ENCODE measurements at regions not wholly inside any gene's neighbourhood (a gene's known extent, or its start where the extent isn't known, plus 50 kb on each side); places are given as distances from the start of the nearest gene placed in this dataset.

DNA sequence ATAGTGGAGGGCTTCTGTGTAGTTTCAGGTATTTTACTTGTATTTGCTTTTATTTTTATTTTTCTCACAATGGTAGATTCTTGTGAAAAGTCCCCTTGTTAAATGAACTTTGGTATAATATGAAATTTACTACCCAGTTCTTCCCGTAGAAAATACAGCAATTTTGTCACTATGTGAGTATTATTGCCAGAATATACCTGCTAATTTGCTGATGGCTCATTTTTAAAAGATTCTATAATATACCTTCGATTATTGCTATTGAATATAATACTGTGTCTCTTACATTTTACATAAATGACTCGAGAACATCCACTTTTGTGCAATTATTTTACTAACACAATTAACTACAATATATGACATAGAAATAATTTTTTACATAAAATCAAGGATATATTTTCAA, 262.3 kb upstream of the NOVA1 start:
- TF ChIP-seq EZH2phosphoT487 (conservative IDR thresholded peaks at IDR 0.05; ENCODE audit: low read length) = no peak
- TF ChIP-seq, protein P1, sequence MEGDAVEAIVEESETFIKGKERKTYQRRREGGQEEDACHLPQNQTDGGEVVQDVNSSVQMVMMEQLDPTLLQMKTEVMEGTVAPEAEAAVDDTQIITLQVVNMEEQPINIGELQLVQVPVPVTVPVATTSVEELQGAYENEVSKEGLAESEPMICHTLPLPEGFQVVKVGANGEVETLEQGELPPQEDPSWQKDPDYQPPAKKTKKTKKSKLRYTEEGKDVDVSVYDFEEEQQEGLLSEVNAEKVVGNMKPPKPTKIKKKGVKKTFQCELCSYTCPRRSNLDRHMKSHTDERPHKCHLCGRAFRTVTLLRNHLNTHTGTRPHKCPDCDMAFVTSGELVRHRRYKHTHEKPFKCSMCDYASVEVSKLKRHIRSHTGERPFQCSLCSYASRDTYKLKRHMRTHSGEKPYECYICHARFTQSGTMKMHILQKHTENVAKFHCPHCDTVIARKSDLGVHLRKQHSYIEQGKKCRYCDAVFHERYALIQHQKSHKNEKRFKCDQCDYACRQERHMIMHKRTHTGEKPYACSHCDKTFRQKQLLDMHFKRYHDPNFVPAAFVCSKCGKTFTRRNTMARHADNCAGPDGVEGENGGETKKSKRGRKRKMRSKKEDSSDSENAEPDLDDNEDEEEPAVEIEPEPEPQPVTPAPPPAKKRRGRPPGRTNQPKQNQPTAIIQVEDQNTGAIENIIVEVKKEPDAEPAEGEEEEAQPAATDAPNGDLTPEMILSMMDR (IDR thresholded peaks at IDR 0.05; ENCODE audit: insufficient read depth, low read length, poor library complexity, severe bottlenecking) = no peak
- no peak overlapping the region for H3K4me3 ChIP-seq (ENCODE audit: insufficient read depth, low read length, poor library complexity, severe bottlenecking)
- H3K27ac ChIP-seq (ENCODE audit: low read depth, low read length) = no peak overlapping the region
- H3K9me3 ChIP-seq (ENCODE audit: insufficient read depth, low read length) = no peaks in the 10 kb centered on the region
- no peaks in the 10 kb centered on the region for H3K36me3 ChIP-seq (ENCODE audit: low read length)
- H3K79me2 ChIP-seq (ENCODE audit: insufficient read depth, low read length) = no peaks in the 10 kb centered on the region
- H3K9me2 ChIP-seq (replicated peaks; ENCODE audit: insufficient read depth, low read length) = no peaks in the 10 kb centered on the region
- no peak overlapping the region for H3K4me2 ChIP-seq (ENCODE audit: low read depth, low read length, poor library complexity, severe bottlenecking)
- no peaks in the 10 kb centered on the region for H4K20me1 ChIP-seq (ENCODE audit: low read depth, low read length)
- no peaks in the 10 kb centered on the region for H3F3A ChIP-seq (ENCODE audit: insufficient read depth)
- no peak overlapping the region for H3K9ac ChIP-seq (ENCODE audit: low read length)
- no peaks in the 10 kb centered on the region for H3K27me3 ChIP-seq (ENCODE audit: low read length)
- H2AFZ ChIP-seq (ENCODE audit: low read depth, low read length, severe bottlenecking) = no peak overlapping the region

DNA sequence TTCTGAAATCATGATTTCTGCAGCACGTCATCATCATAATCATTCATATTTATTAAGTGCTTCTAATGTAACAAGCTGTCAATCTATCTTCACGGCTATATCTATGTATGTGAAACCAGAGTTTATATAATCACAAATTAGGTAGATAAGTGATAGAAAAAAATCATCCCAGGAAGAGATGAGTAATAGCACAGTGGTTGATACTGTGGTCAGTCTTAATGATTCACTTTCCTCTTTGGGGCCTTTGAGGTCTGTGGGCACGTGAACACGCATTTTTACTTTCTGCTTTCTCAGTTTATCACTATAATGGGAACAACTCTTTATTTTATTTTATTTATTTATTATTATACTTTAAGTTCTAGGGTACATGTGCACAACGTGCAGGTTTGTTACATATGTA, 265.9 kb upstream of the NOVA1 start:
- H3K36me3 ChIP-seq (ENCODE audit: low read length) = no peaks in the 10 kb centered on the region
- TF ChIP-seq, protein P1 (IDR thresholded peaks at IDR 0.05; ENCODE audit: insufficient read depth, low read length, poor library complexity, severe bottlenecking) = no peak
- no peak for TF ChIP-seq EZH2phosphoT487 (conservative IDR thresholded peaks at IDR 0.05; ENCODE audit: low read length)
- H3K9me2 ChIP-seq (replicated peaks; ENCODE audit: insufficient read depth, low read length) = no peaks in the 10 kb centered on the region
- no peak overlapping the region for H3K9ac ChIP-seq (ENCODE audit: low read length)
- no peak overlapping the region for H3K4me3 ChIP-seq (ENCODE audit: insufficient read depth, low read length, poor library complexity, severe bottlenecking)
- no peaks in the 10 kb centered on the region for H3F3A ChIP-seq (ENCODE audit: insufficient read depth)
- no peaks in the 10 kb centered on the region for H3K9me3 ChIP-seq (ENCODE audit: insufficient read depth, low read length)
- no peak overlapping the region for H2AFZ ChIP-seq (ENCODE audit: low read depth, low read length, severe bottlenecking)
- no peaks in the 10 kb centered on the region for H3K27me3 ChIP-seq (ENCODE audit: low read length)
- no peak overlapping the region for H3K27ac ChIP-seq (ENCODE audit: low read depth, low read length)
- no peaks in the 10 kb centered on the region for H4K20me1 ChIP-seq (ENCODE audit: low read depth, low read length)
- no peaks in the 10 kb centered on the region for H3K79me2 ChIP-seq (ENCODE audit: insufficient read depth, low read length)
- no peak overlapping the region for H3K4me2 ChIP-seq (ENCODE audit: low read depth, low read length, poor library complexity, severe bottlenecking)

DNA sequence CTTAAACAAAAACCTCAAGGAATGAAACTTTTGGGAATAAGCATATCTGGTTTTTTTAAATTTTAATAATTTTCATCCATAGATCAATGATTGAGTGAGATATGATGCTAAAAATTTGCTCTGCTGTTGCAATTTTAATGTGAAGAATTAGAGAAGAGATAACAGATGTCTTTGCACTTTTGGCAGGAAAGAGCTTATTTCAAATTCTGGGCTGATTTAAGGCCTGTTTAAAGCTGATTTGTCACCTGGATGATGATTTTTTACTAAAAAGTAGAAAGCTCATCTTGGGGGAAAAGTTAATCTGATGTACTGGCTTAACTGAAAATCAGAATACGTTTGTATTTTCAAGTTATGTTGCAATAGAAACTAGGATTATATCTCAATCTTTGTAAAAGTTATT, 268.9 kb upstream of the NOVA1 start:
- H3K9ac ChIP-seq (ENCODE audit: low read length) = no peak overlapping the region
- TF ChIP-seq EZH2phosphoT487 (conservative IDR thresholded peaks at IDR 0.05; ENCODE audit: low read length) = no peak
- H3K79me2 ChIP-seq (ENCODE audit: insufficient read depth, low read length) = no peaks in the 10 kb centered on the region
- H3F3A ChIP-seq (ENCODE audit: insufficient read depth) = no peaks in the 10 kb centered on the region
- no peaks in the 10 kb centered on the region for H3K36me3 ChIP-seq (ENCODE audit: low read length)
- H3K27me3 ChIP-seq (ENCODE audit: low read length) = no peaks in the 10 kb centered on the region
- H4K20me1 ChIP-seq (ENCODE audit: low read depth, low read length) = no peaks in the 10 kb centered on the region
- H3K4me3 ChIP-seq (ENCODE audit: insufficient read depth, low read length, poor library complexity, severe bottlenecking) = no peak overlapping the region
- H2AFZ ChIP-seq (ENCODE audit: low read depth, low read length, severe bottlenecking) = no peak overlapping the region
- H3K4me2 ChIP-seq (ENCODE audit: low read depth, low read length, poor library complexity, severe bottlenecking) = no peak overlapping the region
- no peaks in the 10 kb centered on the region for H3K9me3 ChIP-seq (ENCODE audit: insufficient read depth, low read length)
- H3K27ac ChIP-seq (ENCODE audit: low read depth, low read length) = no peak overlapping the region
- no peaks in the 10 kb centered on the region for H3K9me2 ChIP-seq (replicated peaks; ENCODE audit: insufficient read depth, low read length)

DNA sequence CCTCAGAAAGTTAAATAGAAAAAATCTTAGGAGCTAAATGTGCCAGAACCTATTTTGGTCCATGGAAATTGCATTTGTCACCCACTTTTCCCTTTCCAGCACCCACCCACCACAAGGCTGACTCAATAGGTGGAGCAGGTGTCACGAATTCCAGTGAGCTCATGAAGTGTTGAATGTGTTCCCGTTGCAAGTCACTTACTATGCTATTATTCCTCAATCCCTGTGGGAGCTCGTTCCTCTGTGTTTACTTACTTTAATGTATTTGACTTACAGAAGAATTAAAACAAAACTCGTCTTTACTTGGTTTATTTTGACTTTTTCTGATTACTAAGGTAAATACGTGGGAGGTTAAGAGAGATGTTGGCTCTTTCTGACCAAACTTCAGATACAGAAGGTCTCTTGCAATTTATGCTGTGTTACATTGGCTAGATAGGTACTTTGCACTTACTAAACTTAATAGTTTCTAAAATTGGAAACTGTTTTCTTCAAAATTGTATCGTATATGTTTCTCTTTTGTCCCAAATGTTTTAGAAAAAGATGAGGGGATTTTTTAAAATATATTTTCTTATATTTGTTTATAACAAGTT, 269.4 kb upstream of the NOVA1 start:
- H3K9ac ChIP-seq (ENCODE audit: low read length) = no peak overlapping the region
- TF ChIP-seq EZH2phosphoT487 (conservative IDR thresholded peaks at IDR 0.05; ENCODE audit: low read length) = no peak
- TF ChIP-seq, protein P1 (IDR thresholded peaks at IDR 0.05; ENCODE audit: insufficient read depth, low read length, poor library complexity, severe bottlenecking) = no peak
- no peaks in the 10 kb centered on the region for H4K20me1 ChIP-seq (ENCODE audit: low read depth, low read length)
- H3F3A ChIP-seq (ENCODE audit: insufficient read depth) = no peaks in the 10 kb centered on the region
- no peak overlapping the region for H3K27ac ChIP-seq (ENCODE audit: low read depth, low read length)
- no peaks in the 10 kb centered on the region for H3K79me2 ChIP-seq (ENCODE audit: insufficient read depth, low read length)
- no peaks in the 10 kb centered on the region for H3K9me3 ChIP-seq (ENCODE audit: insufficient read depth, low read length)
- no peak overlapping the region for H3K4me3 ChIP-seq (ENCODE audit: insufficient read depth, low read length, poor library complexity, severe bottlenecking)
- no peak overlapping the region for H3K4me2 ChIP-seq (ENCODE audit: low read depth, low read length, poor library complexity, severe bottlenecking)
- no peaks in the 10 kb centered on the region for H3K9me2 ChIP-seq (replicated peaks; ENCODE audit: insufficient read depth, low read length)
- H3K36me3 ChIP-seq (ENCODE audit: low read length) = no peaks in the 10 kb centered on the region
- no peak overlapping the region for H2AFZ ChIP-seq (ENCODE audit: low read depth, low read length, severe bottlenecking)
- H3K27me3 ChIP-seq (ENCODE audit: low read length) = no peaks in the 10 kb centered on the region

Data from SU-DHL-6 (cell line).